HepG2 (cell line): ENCODE measurements at regions not wholly inside any gene's neighbourhood (a gene's known extent, or its start where the extent isn't known, plus 50 kb on each side); places are given as distances from the start of the nearest gene placed in this dataset.

Experiments
- ATAC-seq: fragments of 200-7000 bp; cut with Tn5 transposase; 3 replicates; pipeline ENCODE4 v1.9.1; 2020; ENCODE audit warnings: mild to moderate bottlenecking, moderate library complexity
- BruUV-seq: library from RNA; stranded (reverse); fragments of 400-500 nt; replicated peaks from 2 replicates; lab custom pipeline; 2021; lab: Mats Ljungman, UMichigan
- CTCF ChIA-PET: fragments of 300-600 bp; formaldehyde crosslinking; extraction: SDS; loops from one replicate; lab custom pipeline; 2021; ENCODE audit warnings: low total read pairs, inconsistent platforms, low intra/inter-chr PET ratio; lab: Yijun Ruan, JAX
- POLR2A ChIA-PET: fragments of 350-600 bp; sonication (Branson Sonifier 250); formaldehyde crosslinking; loops from one replicate; lab custom pipeline; 2020; ENCODE audit warnings: antibody characterized with exemption, inconsistent platforms; lab: Yijun Ruan, JAX
- DNase-seq: peaks from one replicate; pipeline ENCODE4 v3.0.0-alpha.2; 2015; ENCODE audit warnings: low spot score
- FAIRE-seq: peaks from 3 replicates; lab custom pipeline; 2011; peaks lifted over from hg19 to GRCh38; lab: Jason Lieb, UNC
- H2AFZ ChIP-seq: one replicate; pipeline ENCODE4 v1.6.1; 2011; ENCODE audit warnings: low read length, inconsistent platforms
- H3K27ac ChIP-seq: fragments of 300-600 bp; 3 replicates; pipeline ENCODE4 v1.8.0; 2011; ENCODE audit warnings: mixed run types, mild to moderate bottlenecking, mixed read lengths, low read length, inconsistent platforms; ENCODE audit not compliant: insufficient read depth; ENCODE audit errors: extremely low read length
- H3K27me3 ChIP-seq, 2 experiments: fragments of 200-600 bp in 1 of 2; 2 replicates in 1 of 2; 3 replicates in 1 of 2; pipeline versions ENCODE4 v1.6.0 to v1.8.0; 2011; ENCODE audit warnings: low read length in 2 of 2, mild to moderate bottlenecking in 2 of 2, moderate library complexity in 2 of 2, inconsistent platforms in 1 of 2; ENCODE audit not compliant: insufficient read depth in 2 of 2, control insufficient read depth in 1 of 2
- H3K36me3 ChIP-seq, 2 experiments: fragments of 200-600 bp in 1 of 2; replicated peaks in 1 of 2; 2 replicates in 1 of 2; 3 replicates in 1 of 2; pipeline versions ENCODE4 v1.5.1 to v1.8.0; 2011; ENCODE audit warnings: low read length in 2 of 2, inconsistent platforms in 1 of 2; ENCODE audit not compliant: insufficient read depth in 2 of 2, control insufficient read depth in 1 of 2
- H3K4me1 ChIP-seq: 2 replicates; pipeline ENCODE4 v1.5.1; 2012; ENCODE audit warnings: low read length, inconsistent platforms; ENCODE audit not compliant: insufficient read depth
- H3K4me2 ChIP-seq: 2 replicates; pipeline ENCODE4 v1.6.0; 2011; ENCODE audit warnings: low read depth, low read length, inconsistent platforms
- H3K4me3 ChIP-seq, 3 experiments: fragments of 200-600 bp in 1 of 3; sonication (generic), shearing (Covaris generic) in 1 of 3; replicated peaks in 1 of 3; 2 replicates each; pipeline ENCODE4 v1.5.1; 2011 to 2016; ENCODE audit warnings: low read length in 3 of 3, inconsistent platforms in 2 of 3, low read depth in 2 of 3, mild to moderate bottlenecking in 2 of 3, control low read depth in 1 of 3, mixed read lengths in 1 of 3; ENCODE audit not compliant: insufficient read depth in 1 of 3
- H3K79me2 ChIP-seq: one replicate; pipeline ENCODE4 v1.6.1; 2011; ENCODE audit warnings: low read length, inconsistent platforms; ENCODE audit not compliant: insufficient read depth
- H3K9ac ChIP-seq: 2 replicates; pipeline ENCODE4 v1.6.0; 2011; ENCODE audit warnings: mild to moderate bottlenecking, low read depth, low read length, inconsistent platforms; ENCODE audit not compliant: insufficient read depth
- H3K9me3 ChIP-seq: 2 replicates; pipeline ENCODE4 v1.5.1; 2012; ENCODE audit warnings: mild to moderate bottlenecking, low read length
- H4K20me1 ChIP-seq: 2 replicates; pipeline ENCODE4 v1.6.0; 2011; ENCODE audit warnings: inconsistent platforms, mild to moderate bottlenecking, low read length, moderate library complexity; ENCODE audit not compliant: insufficient read depth
- DRAP1 ChIP-seq: IDR thresholded peaks from 2 replicates; pipeline ENCODE4 v1.6.1; 2016; ENCODE audit warnings: missing genetic modification reagents, missing compliant biosample characterization
- ERF ChIP-seq: IDR thresholded peaks from 2 replicates; pipeline ENCODE4 v1.6.1; 2018; ENCODE audit warnings: missing biosample characterization, missing genetic modification reagents
- JDP2 ChIP-seq: sonication (generic); formaldehyde crosslinking; IDR thresholded peaks from 2 replicates; pipeline ENCODE4 v1.8.1; 2022; ENCODE audit warnings: missing genetic modification reagents, borderline replicate concordance
- KDM4B ChIP-seq: sonication (generic); formaldehyde crosslinking; IDR thresholded peaks from 2 replicates; pipeline ENCODE4 v1.4.0; 2020; ENCODE audit warnings: missing genetic modification reagents
- MBD4 ChIP-seq: IDR thresholded peaks from 2 replicates; pipeline ENCODE4 v1.6.1; 2012; ENCODE audit warnings: low read length, inconsistent platforms, borderline replicate concordance
- MYC ChIP-seq: sonication (generic); formaldehyde crosslinking; IDR thresholded peaks from 2 replicates; pipeline ENCODE4 v1.9.0; 2021; ENCODE audit warnings: missing genetic modification reagents, borderline replicate concordance
- NFE2 ChIP-seq: sonication (generic); formaldehyde crosslinking; IDR thresholded peaks from 2 replicates; pipeline ENCODE4 v1.4.0; 2020; ENCODE audit warnings: missing genetic modification reagents
- SOX5 ChIP-seq: IDR thresholded peaks from 2 replicates; pipeline ENCODE4 v1.6.1; 2016; ENCODE audit warnings: borderline replicate concordance
- THRA ChIP-seq: sonication (generic); formaldehyde crosslinking; IDR thresholded peaks from 2 replicates; pipeline ENCODE4 v1.4.0; 2020; ENCODE audit warnings: missing genetic modification reagents, borderline replicate concordance
- ZFP41 ChIP-seq: sonication (generic); formaldehyde crosslinking; IDR thresholded peaks from 2 replicates; pipeline ENCODE4 v1.4.0; 2020; ENCODE audit warnings: mild to moderate bottlenecking, missing genetic modification reagents, borderline replicate concordance
- ZFX ChIP-seq: sonication (generic); formaldehyde crosslinking; IDR thresholded peaks from 2 replicates; pipeline ENCODE4 v1.4.0; 2020; ENCODE audit warnings: mild to moderate bottlenecking, low read depth, missing genetic modification reagents, moderate library complexity
- ZNF160 ChIP-seq: sonication (generic); formaldehyde crosslinking; IDR thresholded peaks from 2 replicates; pipeline ENCODE4 v1.8.0; 2022; ENCODE audit warnings: mild to moderate bottlenecking, inconsistent platforms, missing genetic modification reagents
- ZNF263 ChIP-seq: sonication (generic); formaldehyde crosslinking; IDR thresholded peaks from 2 replicates; pipeline ENCODE4 v1.4.0; 2020; ENCODE audit warnings: missing genetic modification reagents
- ZNF329 ChIP-seq: sonication (generic); formaldehyde crosslinking; IDR thresholded peaks from 2 replicates; pipeline ENCODE4 v1.9.0; 2021; ENCODE audit warnings: low read depth, mild to moderate bottlenecking, missing genetic modification reagents
- ZNF776 ChIP-seq: sonication (generic); formaldehyde crosslinking; IDR thresholded peaks from 2 replicates; pipeline ENCODE4 v1.4.0; 2020; ENCODE audit warnings: mild to moderate bottlenecking, missing genetic modification reagents
- WGBS: methylation state at CpG from one replicate; pipeline ENCODE4 v1.1.6; 2017; ENCODE audit warnings: low lambda C conversion rate; 5-methylcytosine and 5-hydroxymethylcytosine counted together
- in situ Hi-C: cut with HindIII; loops from 2 replicates; pipeline ENCODE4 v1.10.0; 2017; ENCODE audit warnings: low pct_unique_long_range_greater_than_20kb; ENCODE audit not compliant: extremely low pct_ligation_motif_present
- intact Hi-C: fragments of 100-400 bp; cut with micrococcal nuclease; formaldehyde crosslinking; loops from one replicate; pipeline ENCODE4 v1.10.0; 2022; ENCODE audit not compliant: unreplicated experiment
- TF ChIP-seq, protein P1 (sequence below): sonication (generic); formaldehyde crosslinking; IDR thresholded peaks from 2 replicates; pipeline ENCODE4 v1.4.0; 2020; ENCODE audit warnings: missing genetic modification reagents, borderline replicate concordance
- TF ChIP-seq, protein P2 (sequence below): sonication (generic); formaldehyde crosslinking; IDR thresholded peaks from 2 replicates; pipeline ENCODE4 v1.5.0; 2020; ENCODE audit warnings: missing genetic modification reagents

DNA sequence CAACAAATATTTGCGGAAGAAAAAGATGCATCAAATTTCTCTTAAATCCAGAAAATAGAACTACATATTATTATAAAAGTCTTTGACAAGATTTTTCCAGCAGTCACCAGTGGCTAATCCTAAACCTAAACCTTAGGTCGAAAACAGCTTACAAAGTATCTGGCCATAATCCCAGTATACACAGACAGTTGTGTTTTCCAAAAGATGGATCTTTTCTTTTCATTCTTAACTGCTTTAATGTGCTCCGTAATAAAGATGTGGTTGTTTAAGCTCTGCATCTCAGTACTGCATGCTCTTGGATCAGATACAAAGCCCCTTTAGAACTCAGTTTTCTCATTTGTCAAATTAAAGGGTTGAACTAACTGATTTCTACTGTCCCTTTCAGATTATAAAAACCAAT, 247.8 kb downstream of the TXNL1 start:
- POLR2A ChIA-PET = no interaction called here
- Histone ChIP-seq H3K9ac (no peak overlapping the region), H3K4me2 (no peak overlapping the region), H4K20me1 (no peaks in the 10 kb centered on the region), H3K27ac (no peak overlapping the region), H3K36me3 (no peaks in the 10 kb centered on the region), H3K9me3 (no peaks in the 10 kb centered on the region), H2AFZ (no peak overlapping the region), H3K27me3 (no peaks in the 10 kb centered on the region), H3K79me2 (no peaks in the 10 kb centered on the region), H3K4me3 (no peak overlapping the region), H3K4me1 (no peaks in the 10 kb centered on the region)
- in situ Hi-C loops (no loop called here), intact Hi-C loops (no loop called here)
- no peak for DNase-seq
- FAIRE-seq = no peak
- TF ChIP-seq ZNF776 (CRISPR knock-in tag) = no peak
- no peak for TF ChIP-seq SOX5 (CRISPR knock-in tag)
- no peak for TF ChIP-seq JDP2 (CRISPR knock-in tag)
- no peak for TF ChIP-seq ZFX (CRISPR knock-in tag)
- no peak for TF ChIP-seq THRA (CRISPR knock-in tag)
- TF ChIP-seq ZNF160 = no peak
- no peak for TF ChIP-seq ZNF329
- no peak for TF ChIP-seq NFE2 (CRISPR knock-in tag)
- TF ChIP-seq ZFP41 (CRISPR knock-in tag) = no peak
- no peak for TF ChIP-seq ERF (CRISPR knock-in tag)
- TF ChIP-seq KDM4B (CRISPR knock-in tag) = no peak
- no peak for TF ChIP-seq ZNF263
- no peak for TF ChIP-seq DRAP1 (CRISPR knock-in tag)
- TF ChIP-seq, protein P1, sequence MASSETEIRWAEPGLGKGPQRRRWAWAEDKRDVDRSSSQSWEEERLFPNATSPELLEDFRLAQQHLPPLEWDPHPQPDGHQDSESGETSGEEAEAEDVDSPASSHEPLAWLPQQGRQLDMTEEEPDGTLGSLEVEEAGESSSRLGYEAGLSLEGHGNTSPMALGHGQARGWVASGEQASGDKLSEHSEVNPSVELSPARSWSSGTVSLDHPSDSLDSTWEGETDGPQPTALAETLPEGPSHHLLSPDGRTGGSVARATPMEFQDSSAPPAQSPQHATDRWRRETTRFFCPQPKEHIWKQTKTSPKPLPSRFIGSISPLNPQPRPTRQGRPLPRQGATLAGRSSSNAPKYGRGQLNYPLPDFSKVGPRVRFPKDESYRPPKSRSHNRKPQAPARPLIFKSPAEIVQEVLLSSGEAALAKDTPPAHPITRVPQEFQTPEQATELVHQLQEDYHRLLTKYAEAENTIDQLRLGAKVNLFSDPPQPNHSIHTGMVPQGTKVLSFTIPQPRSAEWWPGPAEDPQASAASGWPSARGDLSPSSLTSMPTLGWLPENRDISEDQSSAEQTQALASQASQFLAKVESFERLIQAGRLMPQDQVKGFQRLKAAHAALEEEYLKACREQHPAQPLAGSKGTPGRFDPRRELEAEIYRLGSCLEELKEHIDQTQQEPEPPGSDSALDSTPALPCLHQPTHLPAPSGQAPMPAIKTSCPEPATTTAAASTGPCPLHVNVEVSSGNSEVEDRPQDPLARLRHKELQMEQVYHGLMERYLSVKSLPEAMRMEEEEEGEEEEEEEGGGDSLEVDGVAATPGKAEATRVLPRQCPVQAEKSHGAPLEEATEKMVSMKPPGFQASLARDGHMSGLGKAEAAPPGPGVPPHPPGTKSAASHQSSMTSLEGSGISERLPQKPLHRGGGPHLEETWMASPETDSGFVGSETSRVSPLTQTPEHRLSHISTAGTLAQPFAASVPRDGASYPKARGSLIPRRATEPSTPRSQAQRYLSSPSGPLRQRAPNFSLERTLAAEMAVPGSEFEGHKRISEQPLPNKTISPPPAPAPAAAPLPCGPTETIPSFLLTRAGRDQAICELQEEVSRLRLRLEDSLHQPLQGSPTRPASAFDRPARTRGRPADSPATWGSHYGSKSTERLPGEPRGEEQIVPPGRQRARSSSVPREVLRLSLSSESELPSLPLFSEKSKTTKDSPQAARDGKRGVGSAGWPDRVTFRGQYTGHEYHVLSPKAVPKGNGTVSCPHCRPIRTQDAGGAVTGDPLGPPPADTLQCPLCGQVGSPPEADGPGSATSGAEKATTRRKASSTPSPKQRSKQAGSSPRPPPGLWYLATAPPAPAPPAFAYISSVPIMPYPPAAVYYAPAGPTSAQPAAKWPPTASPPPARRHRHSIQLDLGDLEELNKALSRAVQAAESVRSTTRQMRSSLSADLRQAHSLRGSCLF (CRISPR knock-in tag) = no peak
- TF ChIP-seq, protein P2, sequence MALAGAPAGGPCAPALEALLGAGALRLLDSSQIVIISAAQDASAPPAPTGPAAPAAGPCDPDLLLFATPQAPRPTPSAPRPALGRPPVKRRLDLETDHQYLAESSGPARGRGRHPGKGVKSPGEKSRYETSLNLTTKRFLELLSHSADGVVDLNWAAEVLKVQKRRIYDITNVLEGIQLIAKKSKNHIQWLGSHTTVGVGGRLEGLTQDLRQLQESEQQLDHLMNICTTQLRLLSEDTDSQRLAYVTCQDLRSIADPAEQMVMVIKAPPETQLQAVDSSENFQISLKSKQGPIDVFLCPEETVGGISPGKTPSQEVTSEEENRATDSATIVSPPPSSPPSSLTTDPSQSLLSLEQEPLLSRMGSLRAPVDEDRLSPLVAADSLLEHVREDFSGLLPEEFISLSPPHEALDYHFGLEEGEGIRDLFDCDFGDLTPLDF (CRISPR knock-in tag) = no peak
- TF ChIP-seq MBD4 = no peak
- TF ChIP-seq MYC (CRISPR knock-in tag) = no peak
- ATAC-seq = no peak
- WGBS = 14% methylated on average over 3 of the region's 3 CpGs
- CTCF ChIA-PET = no interaction called here
- no TSS peak for BruUV-seq
